HG03558 (cell line): ENCODE measurements at regions not wholly inside any gene's neighbourhood (a gene's known extent, or its start where the extent isn't known, plus 50 kb on each side); places are given as distances from the start of the nearest gene placed in this dataset.
"Not testable (repeated sequence)": the region's sequence is repeated elsewhere in the genome, so short reads cannot be mapped to it uniquely, and the experiment has no call there.

Source experiments
- ATAC-seq: cut with Tn5 transposase; IDR thresholded peaks from one replicate; pipeline ENCODE4 v1.9.1; 2021; ENCODE audit warnings: moderate number of reproducible peaks; ENCODE audit not compliant: unreplicated experiment; ENCODE audit errors: extremely low read depth

DNA sequence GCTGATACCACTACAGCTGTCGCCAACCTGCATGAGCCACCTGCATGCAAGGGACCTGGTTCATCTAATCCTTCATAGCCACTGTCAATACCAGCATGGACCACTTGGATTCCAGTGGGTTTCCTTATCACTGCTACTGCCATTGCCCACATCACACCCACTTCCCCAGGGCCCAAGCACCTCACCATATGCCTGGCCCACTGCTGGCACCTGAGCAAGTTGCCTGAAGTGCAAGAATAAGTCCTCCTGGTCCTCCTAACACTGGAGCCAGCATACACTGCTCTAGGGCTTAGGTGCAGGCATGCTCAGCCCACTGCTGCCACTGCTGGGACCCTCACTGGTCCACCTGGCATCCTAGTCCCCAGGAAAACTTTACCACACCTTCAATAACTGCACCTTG lies 1136.8 kb upstream of the ADGRL4 start:
- ATAC-seq: no peak

DNA sequence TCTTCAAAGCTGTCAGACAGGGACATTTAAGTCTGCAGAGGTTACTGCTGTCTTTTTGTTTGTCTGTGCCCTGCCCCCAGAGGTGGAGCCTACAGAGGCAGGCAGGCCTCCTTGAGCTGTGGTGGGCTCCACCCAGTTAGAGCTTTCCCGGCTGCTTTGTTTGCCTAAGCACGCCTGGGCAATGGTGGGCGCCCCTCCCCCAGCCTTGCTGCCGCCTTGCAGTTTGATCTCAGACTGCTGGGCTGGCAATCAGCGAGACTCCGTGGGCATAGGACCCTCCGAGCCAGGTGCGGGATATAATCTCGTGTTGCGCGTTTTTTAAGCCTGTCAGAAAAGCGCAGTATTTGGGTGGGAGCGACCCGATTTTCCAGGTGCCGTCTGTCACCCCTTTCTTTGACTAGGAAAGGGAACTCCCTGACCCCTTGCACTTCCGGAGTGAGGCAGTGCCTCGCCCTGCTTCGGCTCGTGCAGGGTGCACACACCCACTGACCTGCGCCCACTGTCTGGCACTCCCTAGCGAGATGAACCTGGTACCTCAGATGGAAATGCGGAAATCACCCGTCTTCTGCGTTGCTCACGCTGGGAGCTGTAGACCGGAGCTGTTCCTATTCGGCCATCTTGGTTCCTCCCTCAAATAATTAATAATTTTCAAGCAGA lies 1131.5 kb upstream of the ADGRL4 start:
- ATAC-seq: not testable (repeated sequence)

DNA sequence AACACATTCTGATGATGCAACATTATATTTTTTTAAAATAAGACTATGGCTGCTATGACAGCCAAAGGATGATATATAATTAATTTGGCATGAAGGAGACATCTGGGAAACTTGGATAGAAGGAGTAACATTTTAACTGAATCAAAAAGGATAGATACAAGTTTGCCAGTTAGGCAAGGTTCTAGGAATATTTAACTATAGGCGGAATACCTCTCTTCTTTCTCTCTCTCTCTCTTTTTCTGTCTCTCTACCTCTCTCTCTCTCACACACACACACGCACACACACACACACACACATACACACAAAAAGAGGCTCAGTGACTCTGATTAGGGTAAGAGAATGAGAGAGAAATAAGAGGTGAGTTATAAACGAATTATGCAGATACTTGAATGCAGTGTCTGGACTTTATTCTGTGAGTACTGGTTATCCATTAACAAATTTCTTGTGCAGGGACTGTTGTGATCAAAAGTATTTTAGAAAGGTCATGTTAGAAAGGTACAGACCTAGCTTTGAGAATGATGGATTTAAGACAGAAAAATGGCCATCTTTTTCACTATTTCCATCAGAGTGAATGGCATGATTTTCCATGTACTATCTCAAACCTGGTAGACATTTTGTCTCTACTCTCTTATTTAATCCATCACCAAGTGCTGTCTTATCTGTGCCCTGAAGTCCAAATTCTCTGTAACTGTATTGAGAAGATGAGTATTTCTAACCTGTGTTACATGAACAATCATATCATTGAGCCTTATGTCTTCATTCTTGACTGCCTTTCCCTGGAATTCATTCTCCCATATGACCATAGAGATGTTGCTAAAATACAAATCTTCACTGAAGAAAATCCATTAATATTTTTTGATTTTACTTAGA lies 1106.9 kb upstream of the ADGRL4 start:
- ATAC-seq: no peak

DNA sequence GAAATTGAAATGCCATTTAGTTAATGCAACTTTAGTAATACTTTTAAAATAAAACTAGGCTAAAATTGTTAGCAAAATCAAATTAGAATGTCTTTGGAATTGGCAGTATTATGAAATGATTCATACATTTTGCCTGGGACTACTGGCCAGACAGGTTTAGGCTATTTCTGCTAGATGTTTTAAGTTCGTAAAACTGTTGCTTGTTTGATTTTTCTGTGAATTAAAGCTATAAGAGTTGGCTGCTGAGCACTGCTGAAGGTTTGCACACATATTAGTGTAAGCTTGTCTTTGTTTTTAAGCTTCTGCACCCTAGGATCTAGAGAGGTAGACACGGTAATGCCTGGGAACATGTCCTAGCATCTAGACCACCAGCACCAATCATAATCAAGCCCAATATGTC lies 1094.6 kb upstream of the ADGRL4 start:
- ATAC-seq: no peak

DNA sequence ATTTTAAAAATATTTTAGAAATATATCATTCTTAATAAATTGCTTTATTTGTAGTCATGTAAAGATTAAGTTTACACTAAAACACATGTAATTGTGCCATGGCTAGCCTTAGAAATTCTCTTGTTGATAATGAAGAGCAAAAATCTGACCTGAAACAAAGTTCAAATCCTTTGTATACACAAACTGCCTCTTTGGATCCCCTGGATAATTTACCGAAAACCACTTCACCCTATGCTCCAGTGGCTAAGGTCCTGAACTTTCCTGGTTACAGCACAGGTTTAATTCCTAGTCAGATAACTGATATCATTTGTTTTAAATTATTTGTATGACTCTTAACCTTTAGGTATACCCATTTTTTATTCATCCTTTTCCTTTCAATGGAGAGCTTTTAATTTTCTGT lies 1093.2 kb upstream of the ADGRL4 start:
- ATAC-seq: no peak

DNA sequence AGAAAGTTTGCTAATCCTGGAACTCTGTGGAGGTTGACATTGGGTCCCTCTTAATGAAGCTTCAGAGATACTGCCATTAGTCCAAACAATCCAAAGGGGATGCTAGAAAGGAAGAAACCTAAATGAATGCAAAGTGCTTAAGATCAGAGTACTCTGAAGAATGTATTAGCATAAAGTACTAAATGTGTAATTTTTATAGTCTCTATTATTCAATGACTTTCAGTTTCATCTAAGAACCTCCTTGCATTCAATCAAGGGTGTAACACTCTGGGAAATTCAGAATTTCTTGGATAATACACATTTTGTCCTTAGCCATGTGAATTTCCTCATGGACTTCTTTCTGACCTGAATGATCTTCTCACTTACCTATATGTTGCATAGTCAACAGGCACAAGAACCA lies 1078.5 kb upstream of the ADGRL4 start:
- no peak for ATAC-seq

DNA sequence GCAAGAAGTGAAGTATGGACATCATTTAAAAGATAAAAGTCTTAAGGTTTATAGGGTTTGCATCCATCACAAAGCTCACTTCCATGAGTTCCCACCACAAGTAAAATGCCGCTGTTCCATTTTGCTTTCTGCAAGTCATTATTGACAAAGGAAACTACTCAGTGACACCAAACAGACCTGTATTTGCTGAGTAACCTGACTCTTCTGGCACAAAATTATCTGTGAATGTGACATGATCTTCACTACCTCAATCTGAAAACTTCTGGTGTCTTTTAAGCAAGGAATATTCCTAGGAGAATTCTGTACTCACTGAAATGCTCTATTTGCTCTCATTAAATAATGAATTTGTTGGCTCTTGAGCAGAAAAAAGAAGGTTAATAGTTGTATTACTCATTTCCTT lies 1077.4 kb upstream of the ADGRL4 start:
- ATAC-seq: no peak

DNA sequence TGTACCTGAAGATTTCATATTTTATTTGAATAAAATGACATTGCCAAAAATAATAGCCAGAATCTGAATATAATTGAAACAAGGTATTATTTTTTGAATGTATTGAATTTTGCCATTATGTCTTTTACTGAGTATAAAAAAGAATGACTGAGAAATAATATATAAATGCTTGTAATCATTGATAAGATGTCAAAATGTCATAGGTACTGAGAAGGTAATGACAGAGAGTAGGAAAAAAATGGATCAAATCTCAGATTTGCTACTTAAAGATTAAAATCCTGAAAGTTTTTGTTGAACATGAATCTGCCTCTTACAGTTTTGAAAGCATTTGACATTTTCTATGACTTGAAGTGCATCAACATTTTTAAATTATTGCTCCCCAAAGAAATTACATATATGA lies 1069.9 kb upstream of the ADGRL4 start:
- ATAC-seq: no peak

DNA sequence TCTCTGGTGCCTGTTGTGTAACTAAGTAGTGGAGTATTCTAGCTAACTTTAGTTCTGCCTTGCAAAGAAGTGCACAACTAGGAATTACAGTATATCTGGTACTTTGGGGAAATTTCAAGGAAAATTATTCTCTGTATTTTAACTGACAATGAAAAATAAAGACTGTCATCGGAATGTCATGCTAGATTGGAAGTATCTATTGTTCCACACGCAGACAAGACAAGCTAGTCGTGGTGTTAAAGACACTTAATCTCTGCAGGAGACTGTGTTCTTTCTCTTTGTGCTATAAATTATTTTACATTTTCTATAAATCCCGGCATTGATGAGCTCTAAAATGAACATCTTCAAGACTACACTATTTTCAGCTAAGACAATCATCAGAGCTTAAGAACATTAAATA lies 1068.8 kb upstream of the ADGRL4 start:
- no peak for ATAC-seq

DNA sequence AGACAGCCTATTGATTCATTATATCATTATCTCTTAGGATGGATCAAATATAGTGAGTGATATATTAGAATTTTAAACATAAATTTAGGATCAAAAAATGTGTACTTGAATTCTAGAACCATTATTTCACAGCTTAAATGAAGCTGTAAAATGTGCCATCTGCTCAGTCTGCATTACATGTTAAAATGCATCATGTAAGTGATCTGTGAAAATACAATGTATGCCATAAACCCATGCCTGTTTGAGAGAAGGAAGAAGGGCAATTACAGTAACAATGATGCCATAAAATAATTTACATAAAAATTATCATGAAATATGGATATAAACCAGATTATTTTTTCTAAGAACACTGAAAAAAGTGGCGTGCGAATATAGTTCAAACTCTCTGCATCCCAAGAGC lies 1066.0 kb upstream of the ADGRL4 start:
- no peak for ATAC-seq

DNA sequence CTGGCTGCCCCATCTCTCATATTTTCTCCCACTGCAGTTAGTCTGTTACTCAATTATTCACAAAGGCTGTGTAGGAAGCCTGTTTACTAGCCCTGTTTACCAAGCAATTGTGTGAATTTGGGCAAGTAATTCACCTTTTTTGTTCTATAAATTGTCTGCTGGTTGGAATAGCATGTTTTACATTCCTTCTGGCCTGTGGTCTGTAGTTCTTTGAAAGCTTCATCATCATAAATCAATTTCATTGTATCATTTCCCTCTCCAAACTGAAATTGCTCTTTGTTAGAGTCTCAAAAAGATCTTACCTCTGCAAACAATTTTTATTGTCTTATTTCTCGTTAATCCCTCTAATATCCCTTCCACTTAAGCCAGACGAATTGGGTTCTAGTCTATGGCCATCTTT lies 1059.5 kb upstream of the ADGRL4 start:
- ATAC-seq: no peak

DNA sequence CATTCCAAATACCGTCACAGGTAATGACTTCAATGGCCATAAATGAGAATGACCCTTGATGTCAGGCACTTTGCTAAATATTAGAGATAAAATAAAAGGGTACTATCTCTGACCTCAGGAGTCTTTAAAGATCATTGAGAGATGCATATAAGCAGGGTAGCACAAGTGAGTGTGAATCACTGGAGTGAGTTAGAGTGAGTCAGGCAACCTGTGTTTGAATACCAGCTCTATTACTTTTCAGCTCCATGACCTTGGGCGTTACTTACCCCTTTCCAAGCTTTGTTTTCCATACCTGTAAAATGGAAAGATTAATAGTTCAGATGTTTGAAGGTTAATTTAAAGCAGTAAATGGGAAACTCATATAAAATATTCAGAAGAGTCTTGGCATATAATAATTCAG lies 1058.0 kb upstream of the ADGRL4 start:
- no peak for ATAC-seq

DNA sequence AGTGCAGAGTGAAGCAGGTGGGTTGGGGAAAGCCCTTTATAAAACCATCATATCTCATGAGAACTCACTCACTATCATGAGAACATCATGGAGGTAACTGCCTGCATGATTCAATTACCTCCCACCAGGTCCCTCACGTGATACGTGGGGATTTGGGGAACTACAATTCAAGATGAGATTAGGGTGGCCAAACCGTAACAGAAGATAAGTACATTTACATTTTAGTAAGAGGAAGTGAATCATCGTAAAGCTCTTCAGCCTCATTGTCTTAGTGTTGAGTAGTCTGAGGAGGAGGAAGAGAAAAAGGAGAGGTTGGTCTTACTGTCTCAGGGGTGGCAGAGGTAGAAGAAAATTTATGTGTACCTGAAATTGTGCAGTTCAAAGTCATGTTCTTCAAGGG lies 1053.4 kb upstream of the ADGRL4 start:
- ATAC-seq: no peak

DNA sequence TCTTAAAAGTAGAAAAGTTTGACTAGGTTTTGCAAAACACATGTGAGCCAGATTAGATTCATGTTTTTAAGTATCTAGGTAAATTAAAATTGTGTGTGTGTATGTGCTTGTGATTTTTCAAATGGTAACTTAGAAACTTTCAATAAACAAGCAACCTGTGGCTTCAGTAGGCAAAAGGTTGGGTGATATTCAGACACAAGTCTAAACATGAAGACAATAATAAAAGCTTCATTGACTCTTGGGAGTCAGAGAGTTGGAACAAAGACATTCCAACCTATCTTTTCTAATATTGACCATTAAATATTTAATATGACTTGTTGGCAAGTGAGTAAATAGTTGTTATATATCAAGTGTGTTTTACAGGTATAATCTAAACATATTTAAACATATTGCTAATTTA lies 1049.6 kb upstream of the ADGRL4 start:
- ATAC-seq: no peak

DNA sequence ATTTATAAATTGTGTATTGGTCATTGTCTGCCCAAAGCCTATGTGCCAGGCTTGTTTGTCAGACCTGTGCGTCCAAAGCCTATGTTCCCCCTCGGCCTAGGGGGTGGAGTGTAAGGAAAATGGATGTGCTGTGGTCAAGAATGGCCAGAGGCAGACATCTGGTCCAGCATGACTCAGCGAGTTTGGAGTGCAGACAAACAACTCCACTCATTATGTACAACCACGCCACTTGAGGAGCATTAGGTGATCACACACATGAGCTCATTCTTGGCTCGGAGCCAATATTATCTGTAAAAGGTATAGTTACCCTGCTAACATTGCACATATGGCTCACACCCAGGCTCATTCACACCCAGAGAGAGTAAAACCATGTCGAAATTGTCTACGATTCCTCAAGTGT lies 1047.6 kb upstream of the ADGRL4 start:
- ATAC-seq: no peak

DNA sequence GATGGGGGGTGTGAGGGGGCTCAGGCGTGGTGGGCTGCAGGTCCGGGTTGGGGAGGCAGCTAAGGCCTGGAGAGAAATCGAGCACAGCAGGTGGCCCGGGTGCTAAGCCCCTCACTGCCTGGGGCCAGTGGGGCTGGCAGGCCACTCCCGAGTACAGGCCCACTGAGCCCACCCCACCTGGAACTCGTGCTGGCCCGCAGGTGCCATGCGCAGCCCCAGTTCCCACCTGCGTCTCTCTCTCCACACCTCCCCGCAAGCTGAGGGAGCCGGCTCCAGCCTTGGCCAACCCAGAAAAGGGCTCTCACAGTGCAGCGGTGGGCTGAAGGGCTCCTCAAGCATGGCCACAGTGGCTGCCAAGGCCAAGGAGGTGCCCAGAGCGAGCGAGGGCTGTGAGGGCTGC lies 1047.1 kb upstream of the ADGRL4 start:
- no peak for ATAC-seq

DNA sequence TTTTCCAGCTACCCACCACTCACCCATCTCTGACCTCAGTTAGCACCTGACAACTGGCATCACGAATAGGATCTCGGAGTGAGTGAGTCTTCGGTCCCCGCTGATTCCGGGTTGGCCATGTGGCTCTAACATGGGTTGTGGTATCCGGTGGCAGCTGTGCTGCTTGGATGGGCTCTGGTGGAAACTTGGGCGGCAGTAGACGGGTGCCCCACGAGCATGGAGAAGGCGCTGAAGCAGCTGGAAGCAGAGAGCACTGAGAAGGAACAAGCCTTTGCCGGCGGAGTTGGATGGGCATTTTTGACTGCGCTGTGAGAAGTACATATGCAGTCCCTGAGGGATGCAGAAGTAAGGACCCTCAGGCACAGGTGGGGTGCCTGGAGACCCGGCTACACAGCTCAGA lies 1044.0 kb upstream of the ADGRL4 start:
- no peak for ATAC-seq

DNA sequence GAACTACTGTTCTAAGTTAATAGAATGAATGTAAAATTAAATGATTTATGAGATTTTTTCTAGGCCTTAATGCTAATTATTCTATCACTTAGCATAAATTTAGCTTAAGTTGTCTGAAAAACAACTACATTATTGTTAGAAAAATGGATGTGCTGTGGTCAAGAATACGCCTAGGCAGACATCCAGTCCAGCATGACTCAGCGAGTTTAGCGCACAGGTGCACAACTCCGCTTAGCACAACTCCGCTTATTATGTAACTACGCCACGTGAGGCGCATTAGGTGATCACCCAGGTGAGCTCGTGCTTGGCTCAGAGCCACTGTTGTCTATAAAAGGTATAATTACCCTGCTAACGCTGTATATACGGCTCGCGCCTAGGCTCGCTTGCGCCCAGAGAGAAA lies 1043.6 kb upstream of the ADGRL4 start:
- no peak for ATAC-seq

DNA sequence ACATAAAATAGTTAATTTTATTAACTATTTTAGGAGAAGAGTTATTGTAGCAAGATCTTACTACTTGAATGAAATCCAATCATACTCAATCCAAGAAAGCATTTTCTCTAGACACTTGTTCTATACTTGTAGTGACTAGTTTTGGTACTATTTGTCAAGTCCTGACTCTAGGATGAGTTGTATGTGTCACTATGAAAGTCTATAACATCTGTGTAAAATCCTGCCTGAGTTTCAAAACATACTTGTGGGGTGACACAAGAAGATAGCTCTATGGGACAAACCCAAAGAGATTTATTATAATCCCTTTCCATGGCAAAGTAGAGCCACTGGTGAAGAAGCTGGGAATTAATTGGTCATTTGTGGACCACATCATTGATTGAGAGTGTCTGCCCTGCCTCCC lies 1042.2 kb upstream of the ADGRL4 start:
- ATAC-seq: no peak

DNA sequence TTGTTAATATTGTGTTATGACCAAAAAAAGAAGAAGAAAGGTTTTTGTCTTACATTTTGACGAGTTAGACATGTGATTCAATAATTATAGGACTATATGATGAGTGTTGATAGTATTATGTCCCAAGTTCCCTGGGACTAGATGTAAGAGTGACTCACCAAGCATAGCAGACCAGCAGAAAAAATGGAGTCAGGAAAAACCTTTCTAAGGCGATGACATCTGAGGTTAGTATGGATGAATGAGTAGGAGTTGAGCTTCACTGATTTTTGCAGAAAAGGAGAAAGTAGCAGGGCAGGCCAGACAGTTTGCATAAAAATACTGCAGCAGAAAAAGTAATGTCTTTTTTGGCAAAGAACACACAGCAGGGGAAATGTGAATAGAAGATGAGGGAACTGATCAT lies 1041.3 kb upstream of the ADGRL4 start:
- no peak for ATAC-seq

DNA sequence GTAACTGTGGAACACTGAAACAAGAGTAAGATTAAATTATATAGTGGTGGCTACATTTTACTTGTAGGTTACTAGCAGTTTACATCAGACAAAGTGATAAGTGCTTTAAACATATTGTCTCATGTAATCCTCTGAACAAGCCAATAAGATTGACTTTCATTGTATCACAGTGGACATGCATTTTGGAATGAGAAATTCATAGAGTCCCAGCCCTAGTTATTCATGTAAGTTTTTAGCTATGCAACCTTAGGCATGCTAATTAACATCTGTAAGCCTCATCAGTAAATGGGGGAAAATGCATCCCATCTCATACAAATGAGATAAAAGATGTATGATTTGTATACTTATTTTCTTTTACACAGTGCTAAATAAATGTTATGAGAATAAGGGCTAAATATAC lies 1038.1 kb upstream of the ADGRL4 start:
- no peak for ATAC-seq
